ENCODE measurements at regions not wholly inside any gene's neighbourhood (a gene's known extent, or its start where the extent isn't known, plus 50 kb on each side); places are given as distances from the start of the nearest gene placed in this dataset.

DNA sequence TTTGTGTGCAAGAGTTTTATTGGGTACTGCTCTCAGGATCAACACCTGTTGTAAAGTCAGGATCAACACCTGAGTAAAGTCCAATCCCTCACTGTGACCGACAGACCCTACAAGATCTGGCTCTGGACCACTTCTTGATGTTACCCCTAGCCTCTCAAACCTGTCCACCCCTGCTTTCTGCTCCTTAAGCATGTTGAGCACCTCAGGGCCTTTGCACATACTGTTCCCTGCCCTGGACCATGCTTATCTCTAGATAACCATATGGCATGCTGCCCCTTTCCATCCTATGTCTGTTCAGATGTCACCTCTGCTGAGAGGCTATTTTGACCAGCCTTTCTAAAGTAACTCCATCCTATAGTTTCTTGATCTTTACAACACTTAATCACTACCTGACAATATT lies 269.6 kb downstream of the SMARCA2 start:
- no peak overlapping the region for H3K27ac Mint-ChIP-seq
- no peaks in the 10 kb centered on the region for H3K36me3 Mint-ChIP-seq (ENCODE audit: low read depth)
- H3K9me3 Mint-ChIP-seq: no peaks in the 10 kb centered on the region
- peaks cover 42% of the 10 kb centered on the region for H3K4me1 Mint-ChIP-seq
- TF ChIP-seq, protein P1, sequence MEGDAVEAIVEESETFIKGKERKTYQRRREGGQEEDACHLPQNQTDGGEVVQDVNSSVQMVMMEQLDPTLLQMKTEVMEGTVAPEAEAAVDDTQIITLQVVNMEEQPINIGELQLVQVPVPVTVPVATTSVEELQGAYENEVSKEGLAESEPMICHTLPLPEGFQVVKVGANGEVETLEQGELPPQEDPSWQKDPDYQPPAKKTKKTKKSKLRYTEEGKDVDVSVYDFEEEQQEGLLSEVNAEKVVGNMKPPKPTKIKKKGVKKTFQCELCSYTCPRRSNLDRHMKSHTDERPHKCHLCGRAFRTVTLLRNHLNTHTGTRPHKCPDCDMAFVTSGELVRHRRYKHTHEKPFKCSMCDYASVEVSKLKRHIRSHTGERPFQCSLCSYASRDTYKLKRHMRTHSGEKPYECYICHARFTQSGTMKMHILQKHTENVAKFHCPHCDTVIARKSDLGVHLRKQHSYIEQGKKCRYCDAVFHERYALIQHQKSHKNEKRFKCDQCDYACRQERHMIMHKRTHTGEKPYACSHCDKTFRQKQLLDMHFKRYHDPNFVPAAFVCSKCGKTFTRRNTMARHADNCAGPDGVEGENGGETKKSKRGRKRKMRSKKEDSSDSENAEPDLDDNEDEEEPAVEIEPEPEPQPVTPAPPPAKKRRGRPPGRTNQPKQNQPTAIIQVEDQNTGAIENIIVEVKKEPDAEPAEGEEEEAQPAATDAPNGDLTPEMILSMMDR (IDR thresholded peaks at IDR 0.05; ENCODE audit: unreplicated experiment in 3 of 3): no peak
- H3K4me3 Mint-ChIP-seq: no peak overlapping the region
- H3K27me3 Mint-ChIP-seq (ENCODE audit: low read depth): no peaks in the 10 kb centered on the region

DNA sequence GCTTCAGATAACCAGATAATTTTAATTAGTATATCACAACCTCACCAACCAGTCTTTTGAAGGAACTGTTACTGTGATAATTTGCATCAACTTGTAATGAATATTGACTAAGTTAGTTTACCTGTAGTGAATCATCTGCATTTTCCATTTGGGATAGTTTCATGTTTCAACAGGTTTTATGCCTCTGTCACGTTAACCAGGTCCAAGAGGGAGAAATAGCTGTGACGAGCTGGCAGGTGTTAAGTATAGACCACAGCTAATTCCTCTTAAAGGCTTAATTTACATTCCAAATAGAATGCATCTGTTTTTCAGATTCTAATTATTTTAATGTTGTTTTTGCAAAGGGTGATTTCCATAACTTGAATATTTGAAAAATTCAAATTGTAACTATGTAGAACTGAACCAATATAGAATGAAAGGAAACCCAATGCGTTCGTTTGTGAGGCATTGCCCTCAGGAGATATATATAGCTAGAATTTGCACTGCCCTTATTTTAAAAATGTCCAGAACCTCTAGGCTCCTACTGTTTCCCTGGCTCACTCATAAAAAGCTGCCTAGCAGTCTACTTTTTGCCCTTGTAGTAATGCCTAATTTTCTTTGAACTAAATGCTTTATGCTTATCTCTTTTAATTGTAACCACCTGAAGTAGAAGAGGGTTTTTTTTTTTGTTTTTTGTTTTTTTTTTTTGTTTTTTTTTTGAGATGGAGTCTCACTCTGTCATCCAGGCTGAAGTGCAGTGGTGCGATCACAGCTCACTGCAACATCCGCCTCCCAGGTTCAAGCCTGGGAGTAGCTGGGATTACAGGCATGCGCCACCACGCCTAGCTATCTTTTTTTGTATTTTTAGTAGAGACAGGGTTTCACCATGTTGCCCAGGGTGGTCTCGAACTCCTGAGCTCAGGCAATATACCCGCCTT lies 270.5 kb downstream of the SMARCA2 start:
- peak overlapping the region; percentile 28 to 55 (median 52) for H3K27ac Mint-ChIP-seq
- H3K4me1 Mint-ChIP-seq: peaks cover 52% of the 10 kb centered on the region
- H3K9me3 Mint-ChIP-seq: no peaks in the 10 kb centered on the region
- no peaks in the 10 kb centered on the region for H3K27me3 Mint-ChIP-seq (ENCODE audit: low read depth)
- TF ChIP-seq, protein P1 (IDR thresholded peaks at IDR 0.05; ENCODE audit: unreplicated experiment in 3 of 3): no peak
- H3K4me3 Mint-ChIP-seq: peak overlapping the region in 1 of 3 experiments; percentile 36
- H3K36me3 Mint-ChIP-seq (ENCODE audit: low read depth): no peaks in the 10 kb centered on the region

DNA sequence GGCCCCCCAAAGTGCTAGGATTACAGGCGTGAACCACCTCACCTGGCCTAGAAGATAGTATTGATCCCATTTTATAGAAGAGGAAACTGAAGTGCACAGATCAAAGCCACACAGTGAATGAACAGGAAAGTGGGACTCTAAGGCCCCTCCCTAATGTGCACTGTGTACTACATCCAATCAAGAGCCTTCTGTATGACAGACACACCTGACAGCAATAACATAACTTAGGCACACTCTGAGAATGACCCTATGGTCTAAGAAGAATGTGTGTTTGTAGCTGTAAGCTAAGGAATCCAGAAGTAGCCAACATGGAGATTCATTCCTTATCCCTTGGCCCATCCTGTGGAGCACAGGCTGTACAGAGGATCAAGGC lies 271.2 kb downstream of the SMARCA2 start:
- Mint-ChIP-seq H3K4me3 (no peak overlapping the region), H3K4me1 (peaks cover 58% of the 10 kb centered on the region), H3K36me3 (ENCODE audit: low read depth) (no peaks in the 10 kb centered on the region), H3K27me3 (ENCODE audit: low read depth) (no peaks in the 10 kb centered on the region), H3K9me3 (no peaks in the 10 kb centered on the region), H3K27ac (peak overlapping the region in 1 of 3 experiments; percentile 31)
- TF ChIP-seq, protein P1 (IDR thresholded peaks at IDR 0.05; ENCODE audit: unreplicated experiment in 3 of 3): no peak

DNA sequence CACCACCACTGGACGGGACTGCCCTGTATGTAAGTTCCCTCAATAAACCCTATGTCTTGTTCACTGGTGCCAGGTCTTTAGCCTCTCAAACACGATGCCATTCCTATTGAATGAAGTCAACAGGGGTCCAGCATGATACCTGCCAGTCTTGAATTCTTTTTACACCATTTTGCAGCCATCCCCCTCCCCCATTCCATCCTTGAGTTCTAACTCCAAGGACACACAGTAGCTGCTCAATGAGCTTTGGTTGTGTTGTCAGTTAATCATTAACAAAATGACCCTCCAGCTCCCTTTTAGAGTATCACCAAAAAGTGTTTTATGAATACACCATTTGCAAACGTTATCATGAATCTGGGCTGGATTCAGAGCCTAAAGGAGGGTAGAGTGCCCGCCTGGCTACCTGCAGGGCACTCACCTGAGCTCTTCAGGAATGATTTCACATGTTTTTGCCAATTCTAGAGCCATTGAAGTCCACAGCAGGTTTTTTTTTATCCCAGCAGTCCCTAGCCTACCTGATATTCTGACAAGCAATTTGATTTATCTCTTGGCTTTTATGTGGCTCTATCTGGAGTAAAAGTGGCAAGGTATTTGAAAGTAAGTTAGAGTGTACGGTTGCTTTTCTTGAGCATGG lies 271.8 kb downstream of the SMARCA2 start:
- Mint-ChIP-seq H3K4me3 (no peak overlapping the region), H3K9me3 (no peaks in the 10 kb centered on the region), H3K27me3 (ENCODE audit: low read depth) (no peaks in the 10 kb centered on the region), H3K36me3 (ENCODE audit: low read depth) (no peaks in the 10 kb centered on the region), H3K27ac (peak overlapping the region in 2 of 3 experiments; percentile 30 to 31), H3K4me1 (peaks cover 64% of the 10 kb centered on the region)
- TF ChIP-seq, protein P1 (IDR thresholded peaks at IDR 0.05; ENCODE audit: unreplicated experiment in 3 of 3): no peak

DNA sequence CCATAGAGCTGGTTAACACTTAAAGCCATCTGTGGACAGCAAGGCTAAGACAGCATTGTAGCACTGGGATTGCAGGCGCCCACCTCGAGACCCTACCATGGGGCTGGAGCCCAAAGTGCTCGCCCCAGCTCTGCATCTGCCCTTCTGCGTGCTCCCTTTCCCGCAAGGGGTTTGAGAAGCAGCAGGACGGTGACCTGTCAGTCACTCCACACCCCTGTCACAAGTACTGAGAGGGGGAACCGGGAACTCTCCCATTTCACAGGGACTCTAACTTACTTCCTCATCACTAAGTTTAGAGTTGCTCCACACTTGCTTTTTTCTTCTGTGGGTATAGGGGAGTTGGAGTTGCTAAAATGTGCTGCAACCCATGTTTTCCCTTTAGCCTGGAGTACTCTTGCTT lies 273.2 kb downstream of the SMARCA2 start:
- Mint-ChIP-seq H3K4me3 (no peak overlapping the region), H3K9me3 (no peaks in the 10 kb centered on the region), H3K36me3 (ENCODE audit: low read depth) (no peaks in the 10 kb centered on the region), H3K4me1 (peaks cover 78% of the 10 kb centered on the region), H3K27me3 (ENCODE audit: low read depth) (no peaks in the 10 kb centered on the region), H3K27ac (peak overlapping the region in 2 of 3 experiments; percentile 26 to 70)
- TF ChIP-seq, protein P1 (IDR thresholded peaks at IDR 0.05; ENCODE audit: unreplicated experiment in 3 of 3): no peak

All from nephron (organoid).